IPS-18a (cell line): ENCODE measurements at regions not wholly inside any gene's neighbourhood (a gene's known extent, or its start where the extent isn't known, plus 50 kb on each side); places are given as distances from the start of the nearest gene placed in this dataset.

Source experiments
- H3K27ac ChIP-seq: one replicate; pipeline ENCODE4 v1.5.1; 2013; ENCODE audit warnings: low read length
- H3K27me3 ChIP-seq: one replicate; pipeline ENCODE4 v1.6.1; 2013; ENCODE audit warnings: mild to moderate bottlenecking, low read length; ENCODE audit not compliant: control insufficient read depth, insufficient read depth
- H3K36me3 ChIP-seq: one replicate; pipeline ENCODE4 v1.6.1; 2013; ENCODE audit warnings: low read depth, low read length; ENCODE audit not compliant: control insufficient read depth
- H3K4me1 ChIP-seq: one replicate; pipeline ENCODE4 v1.6.1; 2013; ENCODE audit warnings: low read depth, low read length; ENCODE audit not compliant: control insufficient read depth
- H3K4me3 ChIP-seq: one replicate; pipeline ENCODE4 v1.5.1; 2013; ENCODE audit warnings: low read length
- H3K9ac ChIP-seq: one replicate; pipeline ENCODE4 v1.6.1; 2013; ENCODE audit warnings: mild to moderate bottlenecking, low read length, moderate library complexity
- H3K9me3 ChIP-seq: one replicate; pipeline ENCODE4 v1.6.1; 2013; ENCODE audit warnings: low read depth, low read length; ENCODE audit not compliant: control insufficient read depth

GRCh38 chr17:74148446-74148845 is 55.0 kb upstream of the RPL38 start:
- Histone ChIP-seq H3K9me3 (peaks cover under 1% of the 10 kb centered on the region), H3K36me3 (no peaks in the 10 kb centered on the region), H3K4me3 (no peak overlapping the region), H3K4me1 (peaks cover 9% of the 10 kb centered on the region), H3K9ac (no peak overlapping the region), H3K27ac (no peak overlapping the region), H3K27me3 (no peaks in the 10 kb centered on the region)

GRCh38 chr17:74148901-74149596 is 54.4 kb upstream of the RPL38 start:
- no peaks in the 10 kb centered on the region for H3K9me3 ChIP-seq
- no peak overlapping the region for H3K9ac ChIP-seq
- H3K36me3 ChIP-seq: no peaks in the 10 kb centered on the region
- no peaks in the 10 kb centered on the region for H3K27me3 ChIP-seq
- H3K27ac ChIP-seq: no peak overlapping the region
- no peak overlapping the region for H3K4me3 ChIP-seq
- H3K4me1 ChIP-seq: peaks cover 9% of the 10 kb centered on the region

- no peak overlapping the region for H3K9ac ChIP-seq
- no peak overlapping the region for H3K4me3 ChIP-seq
- no peaks in the 10 kb centered on the region for H3K9me3 ChIP-seq
- no peak overlapping the region for H3K27ac ChIP-seq
- H3K4me1 ChIP-seq: peaks cover 9% of the 10 kb centered on the region
- H3K36me3 ChIP-seq: no peaks in the 10 kb centered on the region
- no peaks in the 10 kb centered on the region for H3K27me3 ChIP-seq
Measured at GRCh38 chr17:74149597-74150427, 53.7 kb upstream of the RPL38 start.

GRCh38 chr17:74150428-74151025 is 53.0 kb upstream of the RPL38 start:
- no peaks in the 10 kb centered on the region for H3K36me3 ChIP-seq
- no peak overlapping the region for H3K27ac ChIP-seq
- H3K27me3 ChIP-seq: no peaks in the 10 kb centered on the region
- no peaks in the 10 kb centered on the region for H3K9me3 ChIP-seq
- peaks cover 9% of the 10 kb centered on the region for H3K4me1 ChIP-seq
- H3K9ac ChIP-seq: no peak overlapping the region
- H3K4me3 ChIP-seq: no peak overlapping the region

GRCh38 chr17:74151551-74152315 is 51.7 kb upstream of the RPL38 start:
- no peak overlapping the region for H3K9ac ChIP-seq
- H3K27ac ChIP-seq: no peak overlapping the region
- no peaks in the 10 kb centered on the region for H3K9me3 ChIP-seq
- no peak overlapping the region for H3K4me3 ChIP-seq
- H3K36me3 ChIP-seq: no peaks in the 10 kb centered on the region
- H3K4me1 ChIP-seq: peaks cover 9% of the 10 kb centered on the region
- no peaks in the 10 kb centered on the region for H3K27me3 ChIP-seq

- H3K4me1 ChIP-seq: peaks cover 9% of the 10 kb centered on the region
- H3K27me3 ChIP-seq: no peaks in the 10 kb centered on the region
Measured at GRCh38 chr17:74152591-74153455, 50.7 kb upstream of the RPL38 start.

GRCh38 chr17:74153456-74153810 is 50.0 kb upstream of the RPL38 start:
- Histone ChIP-seq H3K4me3 (no peak overlapping the region), H3K4me1 (peaks cover 9% of the 10 kb centered on the region), H3K9ac (no peak overlapping the region), H3K27me3 (no peaks in the 10 kb centered on the region), H3K9me3 (no peaks in the 10 kb centered on the region), H3K36me3 (no peaks in the 10 kb centered on the region), H3K27ac (no peak overlapping the region)

More at GRCh38 chr17:74152591-74153455, 50.7 kb upstream of the RPL38 start:
- H3K9me3 ChIP-seq: no peaks in the 10 kb centered on the region
- no peaks in the 10 kb centered on the region for H3K36me3 ChIP-seq
- no peak overlapping the region for H3K27ac ChIP-seq
- H3K4me3 ChIP-seq: no peak overlapping the region
- no peak overlapping the region for H3K9ac ChIP-seq
